ENCODE measurements at regions not wholly inside any gene's neighbourhood (a gene's known extent, or its start where the extent isn't known, plus 50 kb on each side); places are given as distances from the start of the nearest gene placed in this dataset.

GRCh38 chr12:126228936-126229335 lies 1163.7 kb downstream of the AACS start:
- TF ChIP-seq, protein P1, sequence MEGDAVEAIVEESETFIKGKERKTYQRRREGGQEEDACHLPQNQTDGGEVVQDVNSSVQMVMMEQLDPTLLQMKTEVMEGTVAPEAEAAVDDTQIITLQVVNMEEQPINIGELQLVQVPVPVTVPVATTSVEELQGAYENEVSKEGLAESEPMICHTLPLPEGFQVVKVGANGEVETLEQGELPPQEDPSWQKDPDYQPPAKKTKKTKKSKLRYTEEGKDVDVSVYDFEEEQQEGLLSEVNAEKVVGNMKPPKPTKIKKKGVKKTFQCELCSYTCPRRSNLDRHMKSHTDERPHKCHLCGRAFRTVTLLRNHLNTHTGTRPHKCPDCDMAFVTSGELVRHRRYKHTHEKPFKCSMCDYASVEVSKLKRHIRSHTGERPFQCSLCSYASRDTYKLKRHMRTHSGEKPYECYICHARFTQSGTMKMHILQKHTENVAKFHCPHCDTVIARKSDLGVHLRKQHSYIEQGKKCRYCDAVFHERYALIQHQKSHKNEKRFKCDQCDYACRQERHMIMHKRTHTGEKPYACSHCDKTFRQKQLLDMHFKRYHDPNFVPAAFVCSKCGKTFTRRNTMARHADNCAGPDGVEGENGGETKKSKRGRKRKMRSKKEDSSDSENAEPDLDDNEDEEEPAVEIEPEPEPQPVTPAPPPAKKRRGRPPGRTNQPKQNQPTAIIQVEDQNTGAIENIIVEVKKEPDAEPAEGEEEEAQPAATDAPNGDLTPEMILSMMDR (IDR thresholded peaks at IDR 0.05) = no peak
- TF ChIP-seq POLR2A (IDR thresholded peaks at IDR 0.05) = no peak
- Histone ChIP-seq H3K36me3 (no peaks in the 10 kb centered on the region), H3K27me3 (no peaks in the 10 kb centered on the region), H3K9me3 (no peaks in the 10 kb centered on the region), H3K4me1 (no peaks in the 10 kb centered on the region), H3K27ac (no peak overlapping the region), H3K4me3 (no peak overlapping the region)
- WGBS, 2 donors = 78 to 83% methylated on average over 2 of the region's 2 CpGs
- DNase-seq = no peak
- intact Hi-C loops (cut with DNase I) = no loop called here

GRCh38 chr12:126232711-126233110 lies 1167.5 kb downstream of the AACS start:
- TF ChIP-seq POLR2A (IDR thresholded peaks at IDR 0.05) = no peak
- Histone ChIP-seq H3K27me3 (no peaks in the 10 kb centered on the region), H3K9me3 (no peaks in the 10 kb centered on the region), H3K4me1 (no peaks in the 10 kb centered on the region), H3K27ac (no peak overlapping the region), H3K4me3 (no peak overlapping the region), H3K36me3 (no peaks in the 10 kb centered on the region)
- no peak for DNase-seq
- intact Hi-C loops (cut with DNase I) = no loop called here
- WGBS, 2 donors = 61 to 63% methylated on average over 3 of the region's 3 CpGs

DNA sequence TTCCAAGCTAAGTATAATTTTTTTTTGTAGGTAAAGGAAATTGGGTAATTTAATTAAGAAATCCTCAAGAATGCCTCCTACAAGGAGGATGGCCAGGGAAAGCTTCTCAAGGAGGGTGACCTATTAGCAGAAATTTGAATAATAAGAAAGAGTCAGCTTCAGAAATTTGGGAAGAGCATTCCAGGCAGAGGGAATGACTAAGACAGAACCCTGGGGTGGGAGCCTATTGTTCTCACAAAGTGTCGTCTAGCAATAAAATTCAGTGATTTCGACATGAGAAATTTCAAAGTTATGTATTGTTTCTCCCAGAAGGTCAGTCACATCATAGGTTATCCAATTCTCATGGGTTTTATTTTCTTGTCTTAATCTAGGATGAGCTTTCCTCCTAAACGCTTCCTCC lies 1168.4 kb downstream of the AACS start:
- TF ChIP-seq, protein P1 (IDR thresholded peaks at IDR 0.05) = no peak
- no peak for TF ChIP-seq POLR2A (IDR thresholded peaks at IDR 0.05)
- Histone ChIP-seq H3K4me1 (no peaks in the 10 kb centered on the region), H3K27me3 (no peaks in the 10 kb centered on the region), H3K36me3 (no peaks in the 10 kb centered on the region), H3K9me3 (no peaks in the 10 kb centered on the region), H3K4me3 (no peak overlapping the region), H3K27ac (no peak overlapping the region)
- intact Hi-C loops (cut with DNase I) = no loop called here
- no peak for DNase-seq
- WGBS, 2 donors = 59% methylated on average over 3 of the region's 3 CpGs

GRCh38 chr12:126243814-126244440 lies 1178.7 kb downstream of the AACS start:
- no peaks in the 10 kb centered on the region for H3K9me3 ChIP-seq
- no peak for TF ChIP-seq POLR2A (IDR thresholded peaks at IDR 0.05)
- TF ChIP-seq, protein P1 (IDR thresholded peaks at IDR 0.05) = no peak

DNA sequence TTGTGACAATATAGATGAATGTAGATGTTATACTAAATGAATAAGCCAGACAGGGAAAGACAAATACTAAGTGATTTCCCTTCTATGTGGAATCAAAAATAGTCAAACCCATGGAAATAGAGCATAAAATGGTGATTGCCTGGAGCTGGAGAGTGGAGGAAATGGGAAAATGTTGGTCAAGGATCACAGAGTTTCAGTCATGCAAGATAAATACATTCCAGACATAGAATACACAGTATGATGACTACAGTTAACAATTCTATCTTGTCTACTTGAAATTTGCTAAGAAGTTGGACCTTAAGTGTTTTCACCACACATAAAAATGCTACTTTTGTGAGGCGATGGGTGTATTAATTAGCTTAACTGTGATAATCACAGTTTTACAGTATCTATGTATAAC lies 1182.7 kb downstream of the AACS start:
- 100% methylated on average over 1 of the region's 1 CpG for WGBS, 2 donors
- H3K27ac ChIP-seq = no peak overlapping the region
- no peaks in the 10 kb centered on the region for H3K4me1 ChIP-seq
- no peaks in the 10 kb centered on the region for H3K27me3 ChIP-seq
- intact Hi-C loops (cut with DNase I) = no loop called here
- TF ChIP-seq, protein P1 (IDR thresholded peaks at IDR 0.05) = no peak
- TF ChIP-seq POLR2A (IDR thresholded peaks at IDR 0.05) = no peak
- H3K4me3 ChIP-seq = no peak overlapping the region
- H3K36me3 ChIP-seq = no peaks in the 10 kb centered on the region
- DNase-seq = no peak
- H3K9me3 ChIP-seq = no peaks in the 10 kb centered on the region

More at GRCh38 chr12:126243814-126244440, 1178.7 kb downstream of the AACS start:
- 72 to 74% methylated on average over 4 of the region's 4 CpGs for WGBS, 2 donors
- Histone ChIP-seq H3K27me3 (no peaks in the 10 kb centered on the region), H3K27ac (no peak overlapping the region), H3K36me3 (no peaks in the 10 kb centered on the region), H3K4me1 (no peaks in the 10 kb centered on the region), H3K4me3 (no peak overlapping the region)
- DNase-seq = no peak
- intact Hi-C loops (cut with DNase I) = no loop called here
